Activated naive CD4-positive, alpha-beta T cell treated with anti-CD3 and anti-CD28 coated beads for 36 hours (primary cell): ENCODE measurements at regions not wholly inside any gene's neighbourhood (a gene's known extent, or its start where the extent isn't known, plus 50 kb on each side); places are given as distances from the start of the nearest gene placed in this dataset.
"Not testable (repeated sequence)": the region's sequence is repeated elsewhere in the genome, so short reads cannot be mapped to it uniquely, and the experiment has no call there.

Experiments
- CTCF ChIA-PET: fragments of 350-600 bp; sonication (Branson Sonifier 250); formaldehyde crosslinking; loops from one replicate; lab custom pipeline; 2021; ENCODE audit warnings: antibody characterized with exemption; lab: Charles Lee
- DNase-seq: peaks from one replicate; pipeline ENCODE4 v3.0.0-alpha.2; 2020
- H3K27ac Mint-ChIP-seq: one replicate; pipeline ENCODE4 v1.8.0; 2021; ENCODE audit warnings: mild to moderate bottlenecking, mixed read lengths
- H3K27me3 Mint-ChIP-seq: one replicate; pipeline ENCODE4 v1.8.0; 2021; ENCODE audit warnings: low read depth, mixed read lengths
- H3K36me3 Mint-ChIP-seq: one replicate; pipeline ENCODE4 v1.8.0; 2021; ENCODE audit warnings: low read depth, mixed read lengths
- H3K4me1 Mint-ChIP-seq: one replicate; pipeline ENCODE4 v1.8.0; 2021; ENCODE audit warnings: low read depth, mixed read lengths
- H3K4me3 Mint-ChIP-seq: one replicate; pipeline ENCODE4 v1.8.0; 2021; ENCODE audit warnings: mild to moderate bottlenecking, moderate library complexity, mixed read lengths
- H3K9me3 Mint-ChIP-seq: one replicate; pipeline ENCODE4 v1.8.0; 2021; ENCODE audit warnings: mixed read lengths
- intact Hi-C: fragments of 100-400 bp; cut with micrococcal nuclease; formaldehyde crosslinking; loops from one replicate; pipeline ENCODE4 v1.15.1; 2023

DNA sequence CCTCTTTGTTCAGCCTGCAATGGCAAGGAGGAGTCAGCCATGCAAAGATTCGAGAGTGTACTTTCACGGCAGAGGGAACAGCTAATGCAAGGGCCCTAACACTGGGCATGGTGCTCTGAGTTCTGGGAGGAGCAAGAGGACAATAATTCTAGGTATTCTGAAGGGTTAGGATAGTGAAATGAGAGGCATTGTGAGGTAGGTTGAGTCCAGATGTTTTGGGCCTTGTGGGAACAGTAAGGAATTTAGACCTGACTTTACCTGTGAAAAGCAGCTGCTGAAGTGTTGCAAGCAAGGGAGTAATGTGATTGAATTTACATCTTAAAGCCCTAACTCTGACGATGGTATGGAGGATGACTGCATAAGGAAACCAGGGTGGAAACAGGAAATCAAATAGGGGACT, 211.6 kb downstream of the CNTN3 start:
- Mint-ChIP-seq H3K4me1 (no peaks in the 10 kb centered on the region), H3K9me3 (peaks cover 2% of the 10 kb centered on the region), H3K27me3 (no peaks in the 10 kb centered on the region), H3K36me3 (no peaks in the 10 kb centered on the region), H3K27ac (no peak overlapping the region), H3K4me3 (no peak overlapping the region)
- intact Hi-C loops, result no loop called here
- CTCF ChIA-PET, result no interaction called here
- no peak for DNase-seq

DNA sequence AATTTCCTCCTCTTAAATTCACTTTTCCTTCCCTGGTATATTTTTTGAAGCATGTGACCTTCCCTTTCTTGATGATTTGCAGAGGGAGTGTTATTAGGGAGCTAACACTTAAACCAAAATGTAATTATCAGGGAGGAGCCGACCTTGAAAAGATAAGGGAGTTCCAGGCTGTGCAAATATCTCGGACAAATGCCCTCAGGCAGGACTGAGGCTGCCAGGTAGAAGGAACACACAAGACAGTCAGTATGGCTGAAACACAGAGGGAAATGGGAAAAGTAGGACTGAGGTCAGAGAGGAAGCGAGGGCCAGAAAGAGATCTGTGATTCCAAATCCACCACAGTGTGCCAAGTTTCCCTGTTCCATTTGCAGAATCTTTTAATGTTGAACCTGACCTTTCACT, 221.0 kb downstream of the CNTN3 start:
- intact Hi-C loops, result no loop called here
- Mint-ChIP-seq H3K27me3 (no peaks in the 10 kb centered on the region), H3K27ac (no peak overlapping the region), H3K4me1 (no peaks in the 10 kb centered on the region), H3K4me3 (no peak overlapping the region), H3K36me3 (no peaks in the 10 kb centered on the region), H3K9me3 (peaks cover 8% of the 10 kb centered on the region)
- CTCF ChIA-PET, result no interaction called here
- no peak for DNase-seq

DNA sequence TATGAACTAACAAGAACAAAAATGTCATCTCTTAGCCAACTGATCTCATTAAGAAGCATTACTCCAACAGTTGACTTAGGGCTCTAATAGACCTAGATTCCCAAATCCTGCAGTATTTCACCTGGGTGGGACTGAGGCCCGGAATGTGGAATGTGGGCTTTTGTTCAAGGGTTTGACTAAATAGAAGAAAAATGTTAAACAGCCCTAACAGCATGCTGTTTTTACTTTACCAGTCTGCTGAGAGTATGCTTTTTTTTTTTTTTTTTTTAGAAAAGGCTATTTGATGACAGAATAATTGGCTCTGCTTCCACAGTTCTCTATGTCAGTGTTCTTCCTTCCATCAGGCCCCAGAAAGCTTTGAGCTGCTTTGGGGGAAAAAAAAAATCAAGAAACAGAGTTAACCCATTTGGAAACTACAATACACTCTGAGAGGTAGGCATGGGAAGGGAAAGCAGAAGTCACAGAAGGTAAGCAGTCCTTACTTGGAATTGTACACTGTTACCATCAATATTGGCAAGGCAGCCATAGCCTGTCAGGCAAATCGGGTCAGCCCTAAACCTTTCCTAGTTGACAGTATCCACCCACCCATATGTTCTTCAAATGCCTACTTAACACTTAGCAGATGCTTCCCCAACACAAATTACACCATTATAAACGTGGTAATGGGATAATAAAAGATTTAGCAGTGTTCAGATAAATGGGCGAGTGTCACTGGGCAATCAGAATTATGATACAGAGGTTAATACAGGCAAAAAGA, 224.2 kb downstream of the CNTN3 start:
- no peaks in the 10 kb centered on the region for H3K4me1 Mint-ChIP-seq
- H3K9me3 Mint-ChIP-seq, result peaks cover 4% of the 10 kb centered on the region
- no peaks in the 10 kb centered on the region for H3K36me3 Mint-ChIP-seq
- CTCF ChIA-PET, result no interaction called here
- intact Hi-C loops, result no loop called here
- no peak overlapping the region for H3K4me3 Mint-ChIP-seq
- DNase-seq, result no peak
- no peak overlapping the region for H3K27ac Mint-ChIP-seq
- no peaks in the 10 kb centered on the region for H3K27me3 Mint-ChIP-seq

DNA sequence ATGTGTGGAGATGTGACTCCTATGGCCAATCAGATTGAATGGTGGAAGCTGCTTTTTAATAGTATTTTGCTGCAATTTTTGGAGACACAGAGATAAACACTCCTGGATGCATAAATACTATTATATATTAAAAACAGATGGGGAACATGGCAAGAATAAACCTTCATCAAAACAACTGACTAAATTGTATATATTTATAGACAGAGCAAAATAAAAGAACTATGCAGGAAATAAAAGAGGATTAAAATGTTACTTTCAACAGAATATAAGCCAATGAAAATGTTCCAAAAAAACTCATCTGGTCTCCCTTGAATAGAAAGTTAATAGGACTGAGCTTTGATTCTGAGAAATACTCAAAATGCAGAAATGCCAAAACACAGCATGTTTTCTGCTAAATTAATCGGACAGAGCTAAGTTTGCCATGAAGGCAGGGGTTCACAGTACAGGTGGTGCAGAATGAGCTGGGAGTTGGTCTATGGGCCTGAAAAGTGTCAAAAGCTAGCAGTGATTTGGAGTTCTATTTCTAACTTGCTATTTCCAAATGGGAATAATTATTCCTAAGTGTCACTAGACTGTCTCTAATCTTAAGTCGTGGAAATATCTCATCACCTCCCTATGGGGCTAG, 227.2 kb downstream of the CNTN3 start:
- Mint-ChIP-seq H3K36me3 (no peaks in the 10 kb centered on the region), H3K27me3 (no peaks in the 10 kb centered on the region), H3K9me3 (peaks cover 1% of the 10 kb centered on the region), H3K4me3 (no peak overlapping the region), H3K4me1 (no peaks in the 10 kb centered on the region), H3K27ac (no peak overlapping the region)
- DNase-seq, result no peak
- CTCF ChIA-PET, result no interaction called here
- intact Hi-C loops, result no loop called here

DNA sequence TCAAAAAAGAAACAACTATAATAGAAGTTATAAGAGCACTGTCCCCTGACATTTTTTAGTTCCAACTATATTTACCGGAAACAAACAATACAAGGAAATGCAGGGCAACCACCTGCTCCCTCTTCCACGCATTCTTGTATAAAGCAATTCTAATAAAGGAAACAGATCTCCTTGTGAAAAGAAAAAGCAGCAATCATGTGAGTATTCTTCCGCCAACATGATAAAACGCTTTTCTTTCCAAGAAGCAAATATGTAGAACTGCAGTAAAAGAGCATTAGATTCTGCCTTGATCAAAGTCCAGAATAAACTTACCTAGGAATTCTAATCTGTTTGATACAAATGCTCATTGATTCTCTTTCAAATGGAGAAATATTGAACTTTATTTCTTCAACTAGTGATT, 230.3 kb downstream of the CNTN3 start:
- H3K27me3 Mint-ChIP-seq, result no peaks in the 10 kb centered on the region
- CTCF ChIA-PET, result no interaction called here
- no peaks in the 10 kb centered on the region for H3K36me3 Mint-ChIP-seq
- no peak overlapping the region for H3K4me3 Mint-ChIP-seq
- H3K27ac Mint-ChIP-seq, result no peak overlapping the region
- peaks cover 1% of the 10 kb centered on the region for H3K9me3 Mint-ChIP-seq
- DNase-seq, result no peak
- intact Hi-C loops, result no loop called here
- H3K4me1 Mint-ChIP-seq, result no peaks in the 10 kb centered on the region

DNA sequence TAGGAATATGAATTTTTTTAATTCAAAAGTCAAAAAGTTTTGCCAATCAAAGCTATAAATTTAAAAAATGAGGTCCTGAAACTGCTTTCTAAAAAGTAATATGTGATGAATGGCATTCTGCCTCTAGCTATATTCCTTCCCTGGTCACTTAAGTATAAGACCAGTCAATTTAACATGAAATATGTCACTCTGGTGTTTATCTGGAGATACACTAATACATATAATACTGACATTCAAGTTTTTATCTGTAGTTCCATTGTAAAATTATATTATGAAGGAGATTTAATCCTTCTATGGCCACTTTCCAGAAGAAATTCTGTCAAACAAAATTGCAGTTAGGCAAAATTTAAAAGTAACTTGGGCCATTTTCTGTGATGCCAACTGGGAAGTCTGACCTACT, 236.8 kb downstream of the CNTN3 start:
- H3K4me3 Mint-ChIP-seq, result no peak overlapping the region
- H3K9me3 Mint-ChIP-seq, result peaks cover under 1% of the 10 kb centered on the region
- H3K36me3 Mint-ChIP-seq, result no peaks in the 10 kb centered on the region
- DNase-seq, result no peak
- intact Hi-C loops, result no loop called here
- H3K4me1 Mint-ChIP-seq, result no peaks in the 10 kb centered on the region
- no peak overlapping the region for H3K27ac Mint-ChIP-seq
- no peaks in the 10 kb centered on the region for H3K27me3 Mint-ChIP-seq
- CTCF ChIA-PET, result interaction anchor here (0.6 kb wide), 1 partner anchor 34 kb away, joined by 3 read pairs; no protein-coding TSS in a partner anchor

DNA sequence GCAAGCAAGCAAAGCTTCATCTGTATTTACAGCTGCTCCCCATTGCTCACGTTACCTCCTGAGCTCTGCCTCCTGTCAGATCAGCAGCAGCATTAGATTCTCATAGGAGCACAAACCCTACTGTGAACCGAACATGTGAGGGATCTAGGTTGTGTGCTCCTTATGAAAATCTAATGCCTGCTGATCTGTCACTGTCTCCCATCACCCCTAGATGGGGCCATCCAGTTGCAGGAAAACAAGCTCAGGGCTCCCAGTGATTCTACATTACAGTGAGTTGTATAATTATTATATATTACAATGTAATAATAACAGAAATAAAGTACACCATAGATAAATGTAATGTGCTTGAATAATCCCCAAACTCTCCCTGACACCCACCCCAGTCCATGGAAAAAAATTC, 238.1 kb downstream of the CNTN3 start:
- H3K4me1 Mint-ChIP-seq, H3K9me3 Mint-ChIP-seq, H3K36me3 Mint-ChIP-seq, H3K27me3 Mint-ChIP-seq, H3K4me3 Mint-ChIP-seq, intact Hi-C loops, CTCF ChIA-PET, H3K27ac Mint-ChIP-seq, DNase-seq: not testable (repeated sequence)

DNA sequence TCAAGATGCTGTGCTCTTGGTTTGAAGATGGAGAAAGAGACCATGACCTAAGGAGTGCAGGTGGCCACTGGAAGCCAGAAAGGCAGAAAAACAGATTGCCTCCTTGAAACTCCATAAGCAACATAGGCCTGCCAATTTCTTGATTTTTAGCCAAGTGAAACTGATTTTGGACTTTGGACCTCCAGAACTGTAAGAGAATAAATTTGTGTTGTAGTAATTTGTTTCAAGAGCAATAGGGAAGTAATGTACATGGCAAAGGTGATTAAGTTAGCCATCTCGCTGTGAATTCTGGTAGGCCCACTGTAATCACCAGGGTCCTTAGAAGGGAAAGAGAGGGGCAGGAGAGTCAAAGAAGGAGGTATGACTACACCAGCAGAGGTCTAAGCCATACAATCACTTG, 238.8 kb downstream of the CNTN3 start:
- H3K27ac Mint-ChIP-seq, result no peak overlapping the region
- no peaks in the 10 kb centered on the region for H3K36me3 Mint-ChIP-seq
- DNase-seq, result no peak
- intact Hi-C loops, result no loop called here
- no peak overlapping the region for H3K4me3 Mint-ChIP-seq
- H3K27me3 Mint-ChIP-seq, result no peaks in the 10 kb centered on the region
- no peaks in the 10 kb centered on the region for H3K4me1 Mint-ChIP-seq
- CTCF ChIA-PET, result no interaction called here
- H3K9me3 Mint-ChIP-seq, result peaks cover 2% of the 10 kb centered on the region

DNA sequence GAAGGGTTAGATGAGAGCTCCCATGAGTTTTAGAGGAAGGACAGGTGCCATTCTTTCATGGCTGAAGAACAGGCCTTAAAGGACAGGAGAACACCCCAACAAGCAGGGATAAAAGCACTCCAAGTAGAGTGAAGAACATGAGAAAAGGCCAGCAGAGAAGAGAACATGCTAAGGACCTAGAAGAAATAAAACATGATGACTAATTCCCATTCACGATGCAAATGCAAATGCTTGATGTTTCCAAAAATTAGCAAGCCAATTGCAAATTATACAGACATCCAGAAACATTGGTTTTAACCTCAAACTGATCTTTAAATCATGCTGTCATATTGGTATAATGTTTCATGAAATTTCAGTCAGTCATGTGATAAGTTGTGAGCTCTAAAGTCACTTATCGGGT, 241.7 kb downstream of the CNTN3 start:
- Mint-ChIP-seq H3K36me3 (no peaks in the 10 kb centered on the region), H3K4me1 (no peaks in the 10 kb centered on the region), H3K9me3 (peaks cover 2% of the 10 kb centered on the region), H3K4me3 (no peak overlapping the region), H3K27ac (no peak overlapping the region), H3K27me3 (no peaks in the 10 kb centered on the region)
- intact Hi-C loops, result no loop called here
- CTCF ChIA-PET, result no interaction called here
- no peak for DNase-seq

DNA sequence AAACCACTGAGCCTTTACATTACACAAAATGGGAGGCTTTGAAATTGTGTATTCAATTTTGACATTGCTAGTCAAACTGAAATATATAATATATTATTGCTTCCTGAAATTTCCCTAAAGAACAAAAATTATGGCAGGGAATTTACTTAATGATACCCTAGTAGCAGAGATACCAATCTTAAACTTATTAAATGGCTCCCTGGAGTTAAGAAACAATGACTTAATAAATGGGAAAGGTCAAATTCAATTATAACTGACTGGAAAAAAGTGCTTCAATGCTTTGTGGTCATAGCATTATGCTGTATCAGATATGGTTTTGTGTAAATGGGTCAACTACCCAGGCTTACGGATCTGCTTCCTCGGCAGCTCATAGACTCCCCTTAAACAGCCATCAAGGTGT, 244.1 kb downstream of the CNTN3 start:
- H3K4me1 Mint-ChIP-seq, result no peaks in the 10 kb centered on the region
- intact Hi-C loops, result no loop called here

DNA sequence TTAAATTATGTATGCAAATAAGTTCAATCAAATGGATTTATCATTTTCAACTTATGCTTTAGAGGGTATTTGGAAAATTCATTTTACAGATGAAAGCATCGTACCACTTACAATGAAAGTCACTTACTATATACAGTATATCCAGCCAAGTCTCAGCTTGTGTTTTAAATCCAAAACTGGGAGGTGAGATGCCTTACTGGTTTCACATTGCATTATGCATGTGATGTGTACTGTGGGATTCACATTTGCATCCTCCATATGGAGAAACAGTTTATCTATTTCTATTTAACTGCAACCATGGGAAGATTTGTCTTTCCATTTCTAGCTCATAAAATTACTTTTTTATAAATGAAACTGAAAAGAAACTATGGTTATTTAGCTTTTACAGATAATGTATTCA, 248.1 kb downstream of the CNTN3 start:
- H3K27ac Mint-ChIP-seq, result no peak overlapping the region
- no peaks in the 10 kb centered on the region for H3K4me1 Mint-ChIP-seq
- H3K9me3 Mint-ChIP-seq, result peaks cover 6% of the 10 kb centered on the region
- CTCF ChIA-PET, result no interaction called here
- no peaks in the 10 kb centered on the region for H3K27me3 Mint-ChIP-seq
- intact Hi-C loops, result no loop called here
- no peaks in the 10 kb centered on the region for H3K36me3 Mint-ChIP-seq
- H3K4me3 Mint-ChIP-seq, result no peak overlapping the region
- no peak for DNase-seq

More for the DNA sequence above, 244.1 kb downstream of the CNTN3 start:
- H3K27me3 Mint-ChIP-seq, result no peaks in the 10 kb centered on the region
- no peak overlapping the region for H3K4me3 Mint-ChIP-seq
- no peak overlapping the region for H3K27ac Mint-ChIP-seq
- H3K36me3 Mint-ChIP-seq, result no peaks in the 10 kb centered on the region
- CTCF ChIA-PET, result interaction anchor here (0.6 kb wide), 1 partner anchor 180 kb away, joined by 3 read pairs; no protein-coding TSS in a partner anchor
- H3K9me3 Mint-ChIP-seq, result peaks cover 2% of the 10 kb centered on the region
- DNase-seq, result no peak

DNA sequence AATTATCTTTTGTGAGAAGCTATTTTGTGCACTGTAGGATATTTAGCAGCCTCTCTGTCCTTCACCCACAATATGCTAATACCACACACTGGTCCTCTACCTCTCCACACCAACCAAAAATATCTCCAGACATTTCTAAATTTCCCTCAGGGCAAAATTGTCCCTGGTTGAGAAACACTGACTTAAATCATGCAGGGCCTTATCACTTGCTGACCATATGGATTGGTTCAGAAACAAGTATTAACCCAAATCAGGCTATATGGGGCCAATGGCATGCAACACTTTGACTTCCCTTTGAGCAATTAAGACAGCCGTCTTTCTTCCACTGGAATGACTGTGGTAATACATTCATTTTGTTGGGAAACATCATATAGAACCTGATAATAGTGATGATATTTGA, 251.1 kb downstream of the CNTN3 start:
- CTCF ChIA-PET, result no interaction called here
- Mint-ChIP-seq H3K9me3 (peaks cover 8% of the 10 kb centered on the region), H3K4me3 (no peak overlapping the region), H3K4me1 (no peaks in the 10 kb centered on the region), H3K36me3 (no peaks in the 10 kb centered on the region), H3K27me3 (no peaks in the 10 kb centered on the region), H3K27ac (no peak overlapping the region)
- no peak for DNase-seq
- intact Hi-C loops, result no loop called here

DNA sequence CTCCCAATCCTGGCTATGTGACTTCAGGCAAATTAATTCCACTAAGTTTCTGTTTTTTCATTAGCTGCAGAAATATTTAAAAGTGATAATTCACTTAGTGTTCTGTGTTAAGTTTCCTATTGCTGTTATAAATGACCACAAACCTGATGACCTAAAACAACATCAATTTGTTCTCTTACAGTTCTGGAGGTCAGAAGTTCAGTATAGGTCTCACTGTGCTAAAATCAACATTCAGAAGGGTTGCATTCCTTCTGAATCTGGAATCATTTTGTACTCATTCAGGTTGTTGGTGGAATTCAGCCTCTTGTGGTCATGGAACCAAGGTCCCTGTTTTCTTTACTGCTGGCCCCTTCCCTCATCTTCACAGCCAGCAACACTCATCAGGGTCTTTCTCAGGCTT, 254.1 kb downstream of the CNTN3 start:
- no peaks in the 10 kb centered on the region for H3K27me3 Mint-ChIP-seq
- H3K36me3 Mint-ChIP-seq, result no peaks in the 10 kb centered on the region
- no peaks in the 10 kb centered on the region for H3K4me1 Mint-ChIP-seq
- H3K27ac Mint-ChIP-seq, result no peak overlapping the region
- DNase-seq, result no peak
- intact Hi-C loops, result no loop called here
- CTCF ChIA-PET, result no interaction called here
- H3K9me3 Mint-ChIP-seq, result peaks cover 8% of the 10 kb centered on the region
- no peak overlapping the region for H3K4me3 Mint-ChIP-seq
